ENCODE measurements at regions not wholly inside any gene's neighbourhood (a gene's known extent, or its start where the extent isn't known, plus 50 kb on each side); places are given as distances from the start of the nearest gene placed in this dataset.

DNA sequence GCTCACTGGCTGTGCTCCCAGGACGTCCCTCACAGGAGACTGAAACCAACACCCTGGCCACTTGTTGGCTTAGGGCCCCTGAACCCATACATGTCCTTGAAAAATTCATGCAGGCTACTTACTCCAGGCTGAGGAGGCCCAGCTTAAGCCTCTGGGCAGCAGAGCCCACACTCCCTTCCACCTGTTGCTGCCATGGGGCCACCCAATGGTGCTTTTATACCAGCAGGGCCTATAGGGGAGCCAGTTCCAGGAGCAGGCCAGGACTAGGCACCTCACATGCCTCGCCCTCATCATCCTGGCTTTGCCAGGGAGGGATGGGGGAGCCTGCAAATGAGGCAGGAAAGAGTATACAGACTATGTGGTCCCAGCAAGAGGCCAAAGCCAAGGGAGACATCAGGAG is 181.7 kb upstream of the NECTIN1 start:
- Histone ChIP-seq H3K4me1 (no peaks in the 10 kb centered on the region), H3K27ac (no peak overlapping the region), H3K36me3 (no peaks in the 10 kb centered on the region), H3K27me3 (peaks cover 0 to 32% (median 7%) of the 10 kb centered on the region in 3 donors), H3K9me3 (no peaks in the 10 kb centered on the region), H3K4me3 (no peak overlapping the region)
- WGBS, 2 donors = 55 to 79% methylated on average over 2 of the region's 2 CpGs
- DNase-seq = no peak
- intact Hi-C loops (cut with DNase I) = no loop called here
- TF ChIP-seq EP300 (IDR thresholded peaks at IDR 0.05) (no peak), POLR2AphosphoS5 (IDR thresholded peaks at IDR 0.05) (no peak), POLR2A (IDR thresholded peaks at IDR 0.05) (no peak)
- TF ChIP-seq, protein P1, sequence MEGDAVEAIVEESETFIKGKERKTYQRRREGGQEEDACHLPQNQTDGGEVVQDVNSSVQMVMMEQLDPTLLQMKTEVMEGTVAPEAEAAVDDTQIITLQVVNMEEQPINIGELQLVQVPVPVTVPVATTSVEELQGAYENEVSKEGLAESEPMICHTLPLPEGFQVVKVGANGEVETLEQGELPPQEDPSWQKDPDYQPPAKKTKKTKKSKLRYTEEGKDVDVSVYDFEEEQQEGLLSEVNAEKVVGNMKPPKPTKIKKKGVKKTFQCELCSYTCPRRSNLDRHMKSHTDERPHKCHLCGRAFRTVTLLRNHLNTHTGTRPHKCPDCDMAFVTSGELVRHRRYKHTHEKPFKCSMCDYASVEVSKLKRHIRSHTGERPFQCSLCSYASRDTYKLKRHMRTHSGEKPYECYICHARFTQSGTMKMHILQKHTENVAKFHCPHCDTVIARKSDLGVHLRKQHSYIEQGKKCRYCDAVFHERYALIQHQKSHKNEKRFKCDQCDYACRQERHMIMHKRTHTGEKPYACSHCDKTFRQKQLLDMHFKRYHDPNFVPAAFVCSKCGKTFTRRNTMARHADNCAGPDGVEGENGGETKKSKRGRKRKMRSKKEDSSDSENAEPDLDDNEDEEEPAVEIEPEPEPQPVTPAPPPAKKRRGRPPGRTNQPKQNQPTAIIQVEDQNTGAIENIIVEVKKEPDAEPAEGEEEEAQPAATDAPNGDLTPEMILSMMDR (IDR thresholded peaks at IDR 0.05) = no peak

DNA sequence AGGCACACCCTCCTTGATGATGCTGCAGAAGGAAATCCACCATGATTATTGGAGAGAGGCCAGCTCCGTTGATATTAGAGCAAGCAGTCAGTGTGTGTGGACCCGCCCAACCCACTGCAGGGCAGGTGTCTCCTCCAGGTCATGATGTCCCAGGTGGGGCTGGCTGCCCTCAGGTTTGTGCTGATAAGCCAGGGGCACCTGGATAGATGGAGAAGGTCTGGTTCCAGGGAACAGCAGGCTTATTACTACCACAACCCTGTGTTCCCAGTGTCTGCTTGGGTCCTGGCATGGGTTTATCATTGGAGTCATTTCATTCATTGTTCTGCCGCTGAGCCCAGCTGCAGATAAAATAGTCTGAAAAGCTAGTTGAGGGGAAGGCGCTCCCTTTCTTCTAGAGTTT is 181.1 kb upstream of the NECTIN1 start:
- Histone ChIP-seq H3K4me3 (no peak overlapping the region), H3K36me3 (no peaks in the 10 kb centered on the region), H3K27ac (no peak overlapping the region), H3K9me3 (no peaks in the 10 kb centered on the region), H3K4me1 (no peaks in the 10 kb centered on the region), H3K27me3 (peaks cover 0 to 32% (median 7%) of the 10 kb centered on the region in 3 donors)
- intact Hi-C loops (cut with DNase I) = no loop called here
- no peak for DNase-seq
- 20 to 70% methylated on average over 4 of the region's 4 CpGs for WGBS, 2 donors
- no peak for TF ChIP-seq POLR2AphosphoS5 (IDR thresholded peaks at IDR 0.05)
- TF ChIP-seq POLR2A (IDR thresholded peaks at IDR 0.05) = no peak

DNA sequence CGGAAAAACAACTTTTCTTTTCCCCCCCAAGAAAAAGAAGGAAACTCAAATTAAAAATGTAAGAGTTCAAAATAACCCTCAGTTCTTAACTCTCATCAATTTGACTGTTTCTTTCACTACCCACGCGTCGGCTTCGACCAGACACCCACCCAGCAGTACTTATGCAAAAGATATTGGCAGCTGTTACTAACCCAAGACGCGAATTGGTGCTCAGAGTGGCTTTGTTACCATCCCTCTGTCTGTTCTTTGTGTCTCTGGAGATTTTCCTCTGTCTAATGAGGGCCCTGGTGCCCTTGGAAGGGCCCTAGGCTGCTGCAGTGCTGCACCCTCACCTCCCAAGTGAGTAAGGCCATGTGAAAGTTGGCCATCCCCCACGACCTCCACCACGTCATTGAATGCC is 180.5 kb upstream of the NECTIN1 start:
- WGBS, 2 donors = 76 to 81% methylated on average over 9 of the region's 9 CpGs
- TF ChIP-seq EP300 (IDR thresholded peaks at IDR 0.05) (no peak), POLR2A (IDR thresholded peaks at IDR 0.05) (no peak), POLR2AphosphoS5 (IDR thresholded peaks at IDR 0.05) (no peak)
- TF ChIP-seq, protein P1 (IDR thresholded peaks at IDR 0.05) = no peak
- intact Hi-C loops (cut with DNase I) = no loop called here
- Histone ChIP-seq H3K4me1 (no peaks in the 10 kb centered on the region), H3K27me3 (peaks cover 0 to 37% (median 7%) of the 10 kb centered on the region in 3 donors), H3K4me3 (no peak overlapping the region), H3K27ac (no peak overlapping the region), H3K9me3 (no peaks in the 10 kb centered on the region), H3K36me3 (no peaks in the 10 kb centered on the region)
- DNase-seq = no peak

DNA sequence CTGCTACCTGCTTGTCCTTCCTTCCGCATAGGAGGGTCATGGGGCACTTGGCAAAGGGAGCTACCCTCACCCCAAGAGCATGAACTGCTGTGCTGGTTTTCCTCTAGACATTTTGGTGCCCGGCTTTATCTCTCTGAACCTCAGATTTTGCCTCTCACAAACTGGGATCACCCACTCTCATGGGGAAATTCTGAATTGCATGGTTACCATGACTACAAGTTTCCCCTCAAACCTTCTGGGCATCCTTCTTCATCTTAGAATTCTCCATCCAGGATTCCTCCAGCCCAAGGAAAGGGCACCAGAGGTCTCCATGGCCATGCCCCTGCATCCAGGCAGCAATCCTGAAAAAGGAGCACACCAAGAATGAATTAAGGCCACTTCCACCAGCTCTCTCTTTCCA is 180.1 kb upstream of the NECTIN1 start:
- intact Hi-C loops (cut with DNase I) = no loop called here
- Histone ChIP-seq H3K9me3 (no peaks in the 10 kb centered on the region), H3K4me1 (no peaks in the 10 kb centered on the region), H3K36me3 (no peaks in the 10 kb centered on the region), H3K4me3 (no peak overlapping the region), H3K27me3 (peaks cover 0 to 37% (median 7%) of the 10 kb centered on the region in 3 donors), H3K27ac (no peak overlapping the region)
- TF ChIP-seq EP300 (IDR thresholded peaks at IDR 0.05) (no peak), POLR2AphosphoS5 (IDR thresholded peaks at IDR 0.05) (no peak), POLR2A (IDR thresholded peaks at IDR 0.05) (no peak)
- TF ChIP-seq, protein P1 (IDR thresholded peaks at IDR 0.05) = no peak
- WGBS, 2 donors = 42 to 49% methylated on average over 2 of the region's 2 CpGs
- no peak for DNase-seq

DNA sequence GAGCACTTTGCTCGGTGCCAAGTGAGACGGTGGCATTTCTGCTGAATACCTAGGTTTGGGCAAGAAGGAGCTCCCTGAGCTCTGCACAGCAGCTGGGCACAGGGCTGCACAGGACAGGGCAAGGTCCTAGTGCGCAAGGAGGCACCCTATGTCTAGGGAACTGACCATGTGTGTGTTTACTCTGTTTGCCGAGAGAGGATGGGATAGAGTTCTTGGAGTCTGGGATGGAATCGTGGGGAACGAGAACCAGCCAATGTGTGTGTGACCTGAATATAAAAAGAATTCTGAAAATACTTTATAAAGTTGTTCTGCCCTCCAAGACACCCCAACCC is 179.5 kb upstream of the NECTIN1 start:
- H3K4me3 ChIP-seq = no peak overlapping the region
- no peaks in the 10 kb centered on the region for H3K36me3 ChIP-seq
- intact Hi-C loops (cut with DNase I) = no loop called here
- no peaks in the 10 kb centered on the region for H3K4me1 ChIP-seq
- H3K9me3 ChIP-seq = no peaks in the 10 kb centered on the region
- DNase-seq = no peak
- peaks cover 0 to 37% (median 7%) of the 10 kb centered on the region in 3 donors for H3K27me3 ChIP-seq
- H3K27ac ChIP-seq = no peak overlapping the region
- TF ChIP-seq, protein P1 (IDR thresholded peaks at IDR 0.05) = no peak
- no peak for TF ChIP-seq EP300 (IDR thresholded peaks at IDR 0.05)
- TF ChIP-seq POLR2A (IDR thresholded peaks at IDR 0.05) = no peak
- TF ChIP-seq POLR2AphosphoS5 (IDR thresholded peaks at IDR 0.05) = no peak
- 24 to 59% methylated on average over 6 of the region's 6 CpGs for WGBS, 2 donors
